GM13977 (cell line): ENCODE measurements at regions not wholly inside any gene's neighbourhood (a gene's known extent, or its start where the extent isn't known, plus 50 kb on each side); places are given as distances from the start of the nearest gene placed in this dataset.
"Not testable (repeated sequence)": the region's sequence is repeated elsewhere in the genome, so short reads cannot be mapped to it uniquely, and the experiment has no call there.

Source experiments
- DNase-seq: peaks from one replicate; pipeline ENCODE4 v3.0.0; 2012; ENCODE audit warnings: low spot score
- in situ Hi-C: fragments of 300-500 bp; cut with MboI; formaldehyde crosslinking; loops from one replicate; pipeline ENCODE4 v1.12.0; 2022; ENCODE audit warnings: low sequenced_read_pairs, low pct_unique_long_range_greater_than_20kb, mixed read lengths, inconsistent platforms; ENCODE audit not compliant: unreplicated experiment
- TF ChIP-seq, protein P1 (sequence below): IDR thresholded peaks from 2 replicates; pipeline ENCODE4 v1.5.1; 2012; ENCODE audit warnings: mild to moderate bottlenecking, control low read depth; ENCODE audit not compliant: insufficient read depth; ENCODE audit errors: extremely low read depth, missing control alignments

DNA sequence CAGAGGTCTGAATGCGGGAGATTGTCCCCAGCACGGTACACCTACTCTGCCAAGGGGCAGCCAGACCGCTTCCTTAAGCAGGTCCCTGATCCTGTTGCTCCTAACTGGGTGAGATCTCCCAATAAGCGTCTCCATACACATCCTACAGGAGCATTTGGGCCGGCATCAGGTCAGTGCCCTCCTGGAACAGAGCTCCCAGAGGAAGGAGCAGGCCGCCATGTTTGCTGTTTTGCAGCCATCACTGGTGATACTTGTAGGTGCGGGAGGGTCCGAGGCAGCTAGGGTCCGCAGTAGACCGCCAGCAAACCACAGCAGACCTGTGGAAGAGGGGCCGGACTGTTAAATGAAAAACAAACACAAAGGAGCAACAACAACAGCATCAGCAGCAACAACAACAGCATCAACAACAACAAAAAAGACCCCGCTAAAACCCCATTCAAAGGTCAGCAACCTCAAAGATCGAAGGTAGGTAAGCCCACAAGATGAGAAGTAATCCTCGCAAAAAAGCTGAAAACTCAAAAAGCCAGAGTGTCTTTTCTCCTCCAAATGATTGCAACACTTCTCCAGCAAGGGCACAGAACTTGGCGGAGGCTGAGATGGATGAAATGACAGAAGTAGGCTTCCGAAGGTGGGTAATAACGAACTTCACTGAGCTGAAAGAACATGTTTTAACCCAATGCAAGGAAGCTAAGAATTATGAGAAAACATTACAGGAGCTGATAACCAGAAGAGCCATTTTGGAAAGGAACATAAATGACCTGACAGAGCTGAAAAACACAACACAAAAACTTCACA, 79.0 kb upstream of the CDH7 start:
- TF ChIP-seq, protein P1, sequence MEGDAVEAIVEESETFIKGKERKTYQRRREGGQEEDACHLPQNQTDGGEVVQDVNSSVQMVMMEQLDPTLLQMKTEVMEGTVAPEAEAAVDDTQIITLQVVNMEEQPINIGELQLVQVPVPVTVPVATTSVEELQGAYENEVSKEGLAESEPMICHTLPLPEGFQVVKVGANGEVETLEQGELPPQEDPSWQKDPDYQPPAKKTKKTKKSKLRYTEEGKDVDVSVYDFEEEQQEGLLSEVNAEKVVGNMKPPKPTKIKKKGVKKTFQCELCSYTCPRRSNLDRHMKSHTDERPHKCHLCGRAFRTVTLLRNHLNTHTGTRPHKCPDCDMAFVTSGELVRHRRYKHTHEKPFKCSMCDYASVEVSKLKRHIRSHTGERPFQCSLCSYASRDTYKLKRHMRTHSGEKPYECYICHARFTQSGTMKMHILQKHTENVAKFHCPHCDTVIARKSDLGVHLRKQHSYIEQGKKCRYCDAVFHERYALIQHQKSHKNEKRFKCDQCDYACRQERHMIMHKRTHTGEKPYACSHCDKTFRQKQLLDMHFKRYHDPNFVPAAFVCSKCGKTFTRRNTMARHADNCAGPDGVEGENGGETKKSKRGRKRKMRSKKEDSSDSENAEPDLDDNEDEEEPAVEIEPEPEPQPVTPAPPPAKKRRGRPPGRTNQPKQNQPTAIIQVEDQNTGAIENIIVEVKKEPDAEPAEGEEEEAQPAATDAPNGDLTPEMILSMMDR, result no peak

GRCh38 chr18:65670145-65670544, 80.7 kb upstream of the CDH7 start:
- DNase-seq, in situ Hi-C loops: not testable (repeated sequence)

More for the DNA sequence above, 79.0 kb upstream of the CDH7 start:
- in situ Hi-C loops, result no loop called here
- no peak for DNase-seq

- in situ Hi-C loops, result no loop called here
- TF ChIP-seq, protein P1, result no peak
- DNase-seq, result no peak
Measured at GRCh38 chr18:65661391-65661790, 89.4 kb upstream of the CDH7 start.

- in situ Hi-C loops, result no loop called here
- TF ChIP-seq, protein P1, result no peak
- no peak for DNase-seq
Measured at GRCh38 chr18:65659912-65660311, 90.9 kb upstream of the CDH7 start.

GRCh38 chr18:65659312-65659711, 91.5 kb upstream of the CDH7 start:
- TF ChIP-seq, protein P1, result no peak
- in situ Hi-C loops, result no loop called here
- no peak for DNase-seq

DNA sequence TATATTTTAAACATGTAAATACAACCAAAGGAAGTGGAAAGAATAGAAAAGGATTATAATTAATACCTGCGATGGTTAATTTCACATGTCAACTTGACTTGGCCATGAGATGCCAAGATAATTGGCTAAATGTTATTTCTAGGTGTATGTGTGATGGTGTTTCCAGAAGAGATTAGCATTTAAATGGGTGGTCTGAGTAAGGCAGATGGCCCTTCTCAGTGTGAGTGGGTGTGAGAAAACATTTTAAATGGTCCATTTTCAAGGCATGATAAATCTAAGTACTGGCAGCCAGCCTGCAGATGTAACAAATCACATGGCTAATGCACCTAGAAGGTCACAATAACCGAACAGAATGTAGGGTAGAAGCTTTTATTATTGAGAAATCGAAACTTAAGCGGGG, 99.6 kb upstream of the CDH7 start:
- TF ChIP-seq, protein P1, result no peak
- in situ Hi-C loops, result no loop called here
- DNase-seq, result no peak

DNA sequence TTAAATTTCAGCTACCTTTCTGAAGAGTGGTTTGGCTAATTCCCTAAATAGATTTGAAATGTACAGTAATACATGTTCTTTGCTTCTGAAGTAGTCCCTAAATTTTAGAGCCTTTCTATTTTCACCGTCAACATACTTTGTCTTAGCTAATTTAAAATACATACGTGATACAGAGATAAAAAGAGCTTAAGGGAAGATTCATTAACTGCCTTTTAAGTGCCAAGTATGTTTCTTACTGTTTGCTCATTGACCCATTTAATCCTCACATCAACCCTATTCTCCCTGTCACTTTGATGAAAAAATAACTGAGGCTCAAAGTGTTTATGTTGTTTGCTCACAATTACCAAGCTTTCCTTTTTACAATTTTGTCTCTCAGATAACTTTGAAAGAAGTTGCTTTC, 118.6 kb upstream of the CDH7 start:
- in situ Hi-C loops, result no loop called here
- TF ChIP-seq, protein P1, result no peak
- no peak for DNase-seq
